Testis (tissue), 2 donors: ENCODE measurements at regions not wholly inside any gene's neighbourhood (a gene's known extent, or its start where the extent isn't known, plus 50 kb on each side); places are given as distances from the start of the nearest gene placed in this dataset.

ENCODE experiments used
- DNase-seq: peaks from one replicate; pipeline ENCODE4 v3.0.0-alpha.2; 2019
- H3K27ac ChIP-seq, 2 donors: fragments of 200-600 bp; sonication (generic); one replicate each; pipeline ENCODE4 v1.5.1; 2019
- H3K27me3 ChIP-seq: fragments of 200-600 bp; sonication (generic); one replicate; pipeline ENCODE4 v1.5.1; 2019
- H3K36me3 ChIP-seq: fragments of 200-600 bp; sonication (generic); one replicate; pipeline ENCODE4 v1.5.1; 2017; ENCODE audit warnings: low read depth; ENCODE audit errors: missing control alignments
- H3K4me1 ChIP-seq: fragments of 200-600 bp; sonication (generic); one replicate; pipeline ENCODE4 v1.5.1; 2019
- H3K4me3 ChIP-seq, 2 donors: fragments of 200-600 bp; sonication (generic); one replicate each; pipeline ENCODE4 v1.5.1; 2017 to 2019
- H3K9me3 ChIP-seq: fragments of 200-600 bp; sonication (generic); one replicate; pipeline ENCODE4 v1.5.1; 2017
- CTCF ChIP-seq, 3 experiments: fragments of 450-650 bp in 2 of 3; fragments of 200-600 bp in 1 of 3; sonication (generic) in 1 of 3; IDR thresholded peaks; one replicate each; pipeline ENCODE4 v1.5.1; 2016 to 2019; ENCODE audit warnings: antibody characterized with exemption in 3 of 3, mild to moderate bottlenecking in 2 of 3, moderate library complexity in 1 of 3
- POLR2A ChIP-seq: fragments of 450-650 bp; IDR thresholded peaks from one replicate; pipeline ENCODE4 v1.6.1; 2017; ENCODE audit warnings: antibody characterized with exemption, mild to moderate bottlenecking, moderate library complexity
- WGBS, 2 donors: methylation state at CpG; one replicate each; pipeline ENCODE4 v1.1.5; 2018; 5-methylcytosine and 5-hydroxymethylcytosine counted together
- intact Hi-C: fragments of 100-400 bp; cut with DNase I; formaldehyde crosslinking; loops from one replicate; pipeline ENCODE4 v1.15.1; 2023; ENCODE audit warnings: low total_unique reads

GRCh38 chr2:107585851-107586250 is 240.8 kb upstream of the RGPD4 start:
- DNase-seq = no peak
- Histone ChIP-seq H3K4me1 (no peaks in the 10 kb centered on the region), H3K27me3 (no peaks in the 10 kb centered on the region), H3K4me3 (no peak overlapping the region), H3K27ac (no peak overlapping the region), H3K36me3 (no peaks in the 10 kb centered on the region), H3K9me3 (no peaks in the 10 kb centered on the region)
- no peak for TF ChIP-seq CTCF (IDR thresholded peaks at IDR 0.05)
- TF ChIP-seq POLR2A = no peak
- intact Hi-C loops = no loop called here
- WGBS, 2 donors = 85 to 94% methylated on average over 3 of the region's 3 CpGs

GRCh38 chr2:107588181-107588580 is 238.5 kb upstream of the RGPD4 start:
- Histone ChIP-seq H3K27me3 (no peaks in the 10 kb centered on the region), H3K4me1 (no peaks in the 10 kb centered on the region), H3K27ac (no peak overlapping the region), H3K4me3 (no peak overlapping the region), H3K9me3 (no peaks in the 10 kb centered on the region), H3K36me3 (no peaks in the 10 kb centered on the region)
- no peak for DNase-seq
- 68 to 69% methylated on average over 5 of the region's 5 CpGs for WGBS, 2 donors
- TF ChIP-seq POLR2A (no peak), CTCF (IDR thresholded peaks at IDR 0.05) (no peak)
- intact Hi-C loops = no loop called here

GRCh38 chr2:107589079-107589491 is 237.6 kb upstream of the RGPD4 start:
- Histone ChIP-seq H3K27ac (no peak overlapping the region), H3K4me1 (no peaks in the 10 kb centered on the region), H3K4me3 (no peak overlapping the region), H3K36me3 (no peaks in the 10 kb centered on the region), H3K27me3 (no peaks in the 10 kb centered on the region), H3K9me3 (no peaks in the 10 kb centered on the region)
- DNase-seq = no peak
- intact Hi-C loops = no loop called here
- TF ChIP-seq CTCF (IDR thresholded peaks at IDR 0.05) (no peak), POLR2A (no peak)
- WGBS, 2 donors = 48 to 54% methylated on average over 3 of the region's 3 CpGs

- Histone ChIP-seq H3K4me3 (no peak overlapping the region), H3K9me3 (no peaks in the 10 kb centered on the region), H3K27me3 (no peaks in the 10 kb centered on the region), H3K36me3 (no peaks in the 10 kb centered on the region), H3K27ac (no peak overlapping the region), H3K4me1 (no peaks in the 10 kb centered on the region)
- WGBS, 2 donors = 83 to 84% methylated on average over 3 of the region's 3 CpGs
- intact Hi-C loops = no loop called here
- no peak for TF ChIP-seq CTCF (IDR thresholded peaks at IDR 0.05)
- TF ChIP-seq POLR2A = no peak
- DNase-seq = no peak
Measured at GRCh38 chr2:107591561-107592279, 235.0 kb upstream of the RGPD4 start.

GRCh38 chr2:107592280-107592624 is 234.4 kb upstream of the RGPD4 start:
- no peak for DNase-seq
- no peak overlapping the region for H3K27ac ChIP-seq
- no peaks in the 10 kb centered on the region for H3K36me3 ChIP-seq
- H3K9me3 ChIP-seq = no peaks in the 10 kb centered on the region
- 43 to 47% methylated on average over 4 of the region's 4 CpGs for WGBS, 2 donors
- H3K27me3 ChIP-seq = no peaks in the 10 kb centered on the region
- intact Hi-C loops = no loop called here
- TF ChIP-seq POLR2A (no peak), CTCF (IDR thresholded peaks at IDR 0.05) (no peak)
- no peaks in the 10 kb centered on the region for H3K4me1 ChIP-seq
- H3K4me3 ChIP-seq = no peak overlapping the region
